ENCODE measurements at regions not wholly inside any gene's neighbourhood (a gene's known extent, or its start where the extent isn't known, plus 50 kb on each side); places are given as distances from the start of the nearest gene placed in this dataset.

GRCh38 chr11:70512716-70513115, 114.4 kb downstream of the CTTN start:
- Histone ChIP-seq H3K27ac (no peak overlapping the region), H3K4me3 (no peak overlapping the region), H3K9me3 (peaks cover 0 to 32% of the 10 kb centered on the region in 2 donors), H3K4me1 (no peaks in the 10 kb centered on the region), H3K36me3 (no peaks in the 10 kb centered on the region), H3K27me3 (no peaks in the 10 kb centered on the region)
- DNase-seq (ENCODE audit: low spot score): no peak
- no peak for TF ChIP-seq CTCF (IDR thresholded peaks at IDR 0.05)

- no peaks in the 10 kb centered on the region for H3K36me3 ChIP-seq
- no peak for TF ChIP-seq CTCF (IDR thresholded peaks at IDR 0.05)
- DNase-seq (ENCODE audit: low spot score): no peak
Observed at GRCh38 chr11:70517203-70517602, 118.9 kb downstream of the CTTN start.

GRCh38 chr11:70517988-70518907, 119.9 kb downstream of the CTTN start:
- H3K36me3 ChIP-seq: no peaks in the 10 kb centered on the region
- no peak for TF ChIP-seq CTCF (IDR thresholded peaks at IDR 0.05)
- no peaks in the 10 kb centered on the region for H3K27me3 ChIP-seq
- DNase-seq (ENCODE audit: low spot score): no peak
- no peaks in the 10 kb centered on the region for H3K4me1 ChIP-seq
- H3K9me3 ChIP-seq: peaks cover 0 to 12% of the 10 kb centered on the region in 2 donors
- H3K4me3 ChIP-seq: no peak overlapping the region
- H3K27ac ChIP-seq: no peak overlapping the region

More at GRCh38 chr11:70517203-70517602, 118.9 kb downstream of the CTTN start:
- Histone ChIP-seq H3K27ac (no peak overlapping the region), H3K4me1 (no peaks in the 10 kb centered on the region), H3K9me3 (peaks cover 0 to 22% of the 10 kb centered on the region in 2 donors), H3K4me3 (no peak overlapping the region), H3K27me3 (no peaks in the 10 kb centered on the region)

GRCh38 chr11:70519117-70519516, 120.8 kb downstream of the CTTN start:
- TF ChIP-seq CTCF (IDR thresholded peaks at IDR 0.05): no peak
- no peak overlapping the region for H3K4me3 ChIP-seq
- no peaks in the 10 kb centered on the region for H3K36me3 ChIP-seq
- DNase-seq (ENCODE audit: low spot score): no peak
- H3K27ac ChIP-seq: no peak overlapping the region
- H3K9me3 ChIP-seq: peaks cover 0 to 5% of the 10 kb centered on the region in 2 donors
- no peaks in the 10 kb centered on the region for H3K4me1 ChIP-seq
- H3K27me3 ChIP-seq: no peaks in the 10 kb centered on the region

GRCh38 chr11:70521475-70522308, 123.4 kb downstream of the CTTN start:
- no peak for TF ChIP-seq CTCF (IDR thresholded peaks at IDR 0.05)
- H3K4me3 ChIP-seq: no peak overlapping the region
- no peaks in the 10 kb centered on the region for H3K36me3 ChIP-seq
- DNase-seq (ENCODE audit: low spot score): no peak
- H3K9me3 ChIP-seq: no peaks in the 10 kb centered on the region
- H3K27me3 ChIP-seq: no peaks in the 10 kb centered on the region
- H3K4me1 ChIP-seq: no peaks in the 10 kb centered on the region
- no peak overlapping the region for H3K27ac ChIP-seq

Measured in right atrium auricular region (tissue), 2 donors.